ENCODE measurements at regions not wholly inside any gene's neighbourhood (a gene's known extent, or its start where the extent isn't known, plus 50 kb on each side); places are given as distances from the start of the nearest gene placed in this dataset.

GRCh38 chr20:7499201-7499600, 441.1 kb downstream of the HAO1 start:
- no peaks in the 10 kb centered on the region for H3K36me3 ChIP-seq (ENCODE audit: control insufficient read depth in 1 of 2, insufficient read depth in 2 of 2, low read depth in 1 of 2, low read length in 2 of 2)
- no peak overlapping the region for H3K27ac ChIP-seq (ENCODE audit: low read length, poor library complexity, severe bottlenecking)

GRCh38 chr20:7500231-7500663, 440.0 kb downstream of the HAO1 start:
- WGBS = no CpG with 5 or more reads among the region's 1 CpG
- Histone ChIP-seq H2AFZ (ENCODE audit: low read depth, low read length) (no peak overlapping the region), H3K4me1 (ENCODE audit: control insufficient read depth, insufficient read depth, low read depth, low read length) (peaks cover 5% of the 10 kb centered on the region), H3K79me1 (replicated peaks; ENCODE audit: low read length, poor library complexity, severe bottlenecking) (no peaks in the 10 kb centered on the region), H3K4me3 (ENCODE audit: insufficient read depth in 1 of 2, low read depth in 1 of 2, low read length in 2 of 2) (no peak overlapping the region), H3K36me3 (ENCODE audit: control insufficient read depth in 1 of 2, insufficient read depth in 2 of 2, low read depth in 1 of 2, low read length in 2 of 2) (no peaks in the 10 kb centered on the region), H3K27me3 (ENCODE audit: control insufficient read depth in 1 of 2, insufficient read depth in 1 of 2, low read length in 2 of 2) (no peaks in the 10 kb centered on the region), H2BK15ac (ENCODE audit: low read depth, poor library complexity, severe bottlenecking) (no peak overlapping the region), H2BK5ac (ENCODE audit: low read depth, low read length, poor library complexity, severe bottlenecking) (no peak overlapping the region), H3K18ac (ENCODE audit: low read depth in 1 of 2, low read length in 2 of 2) (no peak overlapping the region), H4K91ac (ENCODE audit: low read length) (no peak overlapping the region), H3K4me2 (ENCODE audit: low read length, poor library complexity, severe bottlenecking) (no peak overlapping the region), H3K14ac (ENCODE audit: low read length in 2 of 2) (no peak overlapping the region), H2AK5ac (ENCODE audit: low read length, severe bottlenecking) (no peak overlapping the region), H3K23ac (ENCODE audit: low read length in 2 of 2) (no peak overlapping the region), H2BK12ac (ENCODE audit: low read length in 2 of 2) (no peak overlapping the region), H3K27ac (ENCODE audit: low read length, poor library complexity, severe bottlenecking) (no peak overlapping the region), H3K4ac (ENCODE audit: low read depth in 1 of 2, low read length in 2 of 2) (no peak overlapping the region), H3K9ac (ENCODE audit: low read length) (no peak overlapping the region), H3K9me3 (ENCODE audit: control insufficient read depth, low read length) (no peaks in the 10 kb centered on the region), H2BK120ac (ENCODE audit: low read depth, low read length) (no peak overlapping the region), H4K8ac (ENCODE audit: low read length) (no peak overlapping the region)
- no peak for DNase-seq

More at GRCh38 chr20:7499201-7499600, 441.1 kb downstream of the HAO1 start:
- Histone ChIP-seq H2BK120ac (ENCODE audit: low read depth, low read length) (no peak overlapping the region), H3K4ac (ENCODE audit: low read depth in 1 of 2, low read length in 2 of 2) (peak overlapping the region in 1 of 2 experiments; percentile 30), H3K9me3 (ENCODE audit: control insufficient read depth, low read length) (peaks cover 7% of the 10 kb centered on the region), H2AK5ac (ENCODE audit: low read length, severe bottlenecking) (no peak overlapping the region), H3K79me1 (replicated peaks; ENCODE audit: low read length, poor library complexity, severe bottlenecking) (no peaks in the 10 kb centered on the region), H3K9ac (ENCODE audit: low read length) (no peak overlapping the region), H3K18ac (ENCODE audit: low read depth in 1 of 2, low read length in 2 of 2) (no peak overlapping the region), H3K4me1 (ENCODE audit: control insufficient read depth, insufficient read depth, low read depth, low read length) (peaks cover 5% of the 10 kb centered on the region), H4K8ac (ENCODE audit: low read length) (no peak overlapping the region), H3K4me2 (ENCODE audit: low read length, poor library complexity, severe bottlenecking) (no peak overlapping the region), H3K23ac (ENCODE audit: low read length in 2 of 2) (no peak overlapping the region), H3K4me3 (ENCODE audit: insufficient read depth in 1 of 2, low read depth in 1 of 2, low read length in 2 of 2) (no peak overlapping the region), H2BK12ac (ENCODE audit: low read length in 2 of 2) (no peak overlapping the region), H3K14ac (ENCODE audit: low read length in 2 of 2) (no peak overlapping the region), H3K27me3 (ENCODE audit: control insufficient read depth in 1 of 2, insufficient read depth in 1 of 2, low read length in 2 of 2) (no peaks in the 10 kb centered on the region), H2AFZ (ENCODE audit: low read depth, low read length) (no peak overlapping the region), H2BK15ac (ENCODE audit: low read depth, poor library complexity, severe bottlenecking) (no peak overlapping the region), H2BK5ac (ENCODE audit: low read depth, low read length, poor library complexity, severe bottlenecking) (no peak overlapping the region), H4K91ac (ENCODE audit: low read length) (no peak overlapping the region)
- DNase-seq = no peak

GRCh38 chr20:7503501-7503900, 436.8 kb downstream of the HAO1 start:
- no peak overlapping the region for H2BK12ac ChIP-seq (ENCODE audit: low read length in 2 of 2)
- H3K36me3 ChIP-seq (ENCODE audit: control insufficient read depth in 1 of 2, insufficient read depth in 2 of 2, low read depth in 1 of 2, low read length in 2 of 2) = no peaks in the 10 kb centered on the region
- H4K8ac ChIP-seq (ENCODE audit: low read length) = no peak overlapping the region
- no peak overlapping the region for H3K4ac ChIP-seq (ENCODE audit: low read depth in 1 of 2, low read length in 2 of 2)
- no peak overlapping the region for H2AK5ac ChIP-seq (ENCODE audit: low read length, severe bottlenecking)
- no peaks in the 10 kb centered on the region for H3K9me3 ChIP-seq (ENCODE audit: control insufficient read depth, low read length)
- no peak overlapping the region for H3K23ac ChIP-seq (ENCODE audit: low read length in 2 of 2)
- DNase-seq = no peak
- no peak overlapping the region for H3K14ac ChIP-seq (ENCODE audit: low read length in 2 of 2)
- H3K79me1 ChIP-seq (replicated peaks; ENCODE audit: low read length, poor library complexity, severe bottlenecking) = no peaks in the 10 kb centered on the region
- no peak overlapping the region for H2BK5ac ChIP-seq (ENCODE audit: low read depth, low read length, poor library complexity, severe bottlenecking)
- H3K4me3 ChIP-seq (ENCODE audit: insufficient read depth in 1 of 2, low read depth in 1 of 2, low read length in 2 of 2) = no peak overlapping the region
- no peak overlapping the region for H2BK15ac ChIP-seq (ENCODE audit: low read depth, poor library complexity, severe bottlenecking)
- 78% methylated on average over 3 of the region's 3 CpGs for WGBS
- no peak overlapping the region for H3K18ac ChIP-seq (ENCODE audit: low read depth in 1 of 2, low read length in 2 of 2)
- no peak overlapping the region for H3K9ac ChIP-seq (ENCODE audit: low read length)
- no peak overlapping the region for H2BK120ac ChIP-seq (ENCODE audit: low read depth, low read length)
- H2AFZ ChIP-seq (ENCODE audit: low read depth, low read length) = no peak overlapping the region
- H3K4me2 ChIP-seq (ENCODE audit: low read length, poor library complexity, severe bottlenecking) = no peak overlapping the region
- no peak overlapping the region for H4K91ac ChIP-seq (ENCODE audit: low read length)
- peaks cover 2% of the 10 kb centered on the region for H3K4me1 ChIP-seq (ENCODE audit: control insufficient read depth, insufficient read depth, low read depth, low read length)
- H3K27ac ChIP-seq (ENCODE audit: low read length, poor library complexity, severe bottlenecking) = no peak overlapping the region
- H3K27me3 ChIP-seq (ENCODE audit: control insufficient read depth in 1 of 2, insufficient read depth in 1 of 2, low read length in 2 of 2) = no peaks in the 10 kb centered on the region

- WGBS = 89% methylated on average over 3 of the region's 4 CpGs
Measured at GRCh38 chr20:7505152-7505834, 435.0 kb downstream of the HAO1 start.

More at GRCh38 chr20:7505152-7505834, 435.0 kb downstream of the HAO1 start:
- H2BK120ac ChIP-seq (ENCODE audit: low read depth, low read length) = no peak overlapping the region
- H3K4ac ChIP-seq (ENCODE audit: low read depth in 1 of 2, low read length in 2 of 2) = no peak overlapping the region
- no peak overlapping the region for H3K9ac ChIP-seq (ENCODE audit: low read length)
- no peaks in the 10 kb centered on the region for H3K36me3 ChIP-seq (ENCODE audit: control insufficient read depth in 1 of 2, insufficient read depth in 2 of 2, low read depth in 1 of 2, low read length in 2 of 2)
- no peak overlapping the region for H3K4me3 ChIP-seq (ENCODE audit: insufficient read depth in 1 of 2, low read depth in 1 of 2, low read length in 2 of 2)
- no peak for DNase-seq
- no peak overlapping the region for H4K91ac ChIP-seq (ENCODE audit: low read length)
- no peak overlapping the region for H3K14ac ChIP-seq (ENCODE audit: low read length in 2 of 2)
- no peak overlapping the region for H2BK15ac ChIP-seq (ENCODE audit: low read depth, poor library complexity, severe bottlenecking)
- no peak overlapping the region for H2AK5ac ChIP-seq (ENCODE audit: low read length, severe bottlenecking)
- H3K18ac ChIP-seq (ENCODE audit: low read depth in 1 of 2, low read length in 2 of 2) = no peak overlapping the region
- H3K79me1 ChIP-seq (replicated peaks; ENCODE audit: low read length, poor library complexity, severe bottlenecking) = no peaks in the 10 kb centered on the region
- H4K8ac ChIP-seq (ENCODE audit: low read length) = no peak overlapping the region
- no peak overlapping the region for H3K23ac ChIP-seq (ENCODE audit: low read length in 2 of 2)
- no peaks in the 10 kb centered on the region for H3K4me1 ChIP-seq (ENCODE audit: control insufficient read depth, insufficient read depth, low read depth, low read length)
- H3K27me3 ChIP-seq (ENCODE audit: control insufficient read depth in 1 of 2, insufficient read depth in 1 of 2, low read length in 2 of 2) = no peaks in the 10 kb centered on the region
- no peak overlapping the region for H2AFZ ChIP-seq (ENCODE audit: low read depth, low read length)
- H3K9me3 ChIP-seq (ENCODE audit: control insufficient read depth, low read length) = no peaks in the 10 kb centered on the region
- H3K27ac ChIP-seq (ENCODE audit: low read length, poor library complexity, severe bottlenecking) = no peak overlapping the region
- no peak overlapping the region for H2BK12ac ChIP-seq (ENCODE audit: low read length in 2 of 2)
- H3K4me2 ChIP-seq (ENCODE audit: low read length, poor library complexity, severe bottlenecking) = no peak overlapping the region
- H2BK5ac ChIP-seq (ENCODE audit: low read depth, low read length, poor library complexity, severe bottlenecking) = no peak overlapping the region
